ENCODE measurements at regions not wholly inside any gene's neighbourhood (a gene's known extent, or its start where the extent isn't known, plus 50 kb on each side); places are given as distances from the start of the nearest gene placed in this dataset.

- no peak for TF ChIP-seq POLR2A (IDR thresholded peaks at IDR 0.05; ENCODE audit: low read depth, low read length)
These were observed 153.8 kb upstream of the KLF3 start for GRCh38 chr4:38510201-38510600.

GRCh38 chr4:38511702-38512101 lies 152.3 kb upstream of the KLF3 start:
- FAIRE-seq, result no peak
- no peak for DNase-seq (ENCODE audit: insufficient read length, low spot score)
- no peak for TF ChIP-seq POLR2A (IDR thresholded peaks at IDR 0.05; ENCODE audit: low read depth, low read length)

More at GRCh38 chr4:38510201-38510600, 153.8 kb upstream of the KLF3 start:
- no peak for DNase-seq (ENCODE audit: insufficient read length, low spot score)
- FAIRE-seq, result no peak

DNA sequence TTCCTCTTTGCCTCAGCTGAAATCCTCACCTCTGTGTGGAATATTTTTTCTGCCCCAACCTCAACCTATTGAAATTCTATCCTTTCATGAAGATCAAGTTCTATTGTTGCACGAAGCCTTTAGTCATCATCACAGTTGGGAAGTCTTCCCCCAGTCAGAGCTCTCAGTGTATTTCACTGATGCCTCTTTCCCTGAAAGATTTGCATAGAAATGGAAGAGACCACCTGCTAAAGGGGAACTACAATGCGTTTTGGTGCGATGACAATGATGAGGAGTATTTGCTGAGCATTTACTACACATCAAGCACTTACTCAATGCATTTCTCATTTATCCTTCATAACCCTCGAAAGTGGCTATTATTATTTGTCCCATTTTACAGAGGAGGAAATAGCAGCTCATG lies 151.2 kb upstream of the KLF3 start:
- no peak for TF ChIP-seq POLR2A (IDR thresholded peaks at IDR 0.05; ENCODE audit: low read depth, low read length)
- DNase-seq (ENCODE audit: insufficient read length, low spot score) (no peak), FAIRE-seq (no peak)

DNA sequence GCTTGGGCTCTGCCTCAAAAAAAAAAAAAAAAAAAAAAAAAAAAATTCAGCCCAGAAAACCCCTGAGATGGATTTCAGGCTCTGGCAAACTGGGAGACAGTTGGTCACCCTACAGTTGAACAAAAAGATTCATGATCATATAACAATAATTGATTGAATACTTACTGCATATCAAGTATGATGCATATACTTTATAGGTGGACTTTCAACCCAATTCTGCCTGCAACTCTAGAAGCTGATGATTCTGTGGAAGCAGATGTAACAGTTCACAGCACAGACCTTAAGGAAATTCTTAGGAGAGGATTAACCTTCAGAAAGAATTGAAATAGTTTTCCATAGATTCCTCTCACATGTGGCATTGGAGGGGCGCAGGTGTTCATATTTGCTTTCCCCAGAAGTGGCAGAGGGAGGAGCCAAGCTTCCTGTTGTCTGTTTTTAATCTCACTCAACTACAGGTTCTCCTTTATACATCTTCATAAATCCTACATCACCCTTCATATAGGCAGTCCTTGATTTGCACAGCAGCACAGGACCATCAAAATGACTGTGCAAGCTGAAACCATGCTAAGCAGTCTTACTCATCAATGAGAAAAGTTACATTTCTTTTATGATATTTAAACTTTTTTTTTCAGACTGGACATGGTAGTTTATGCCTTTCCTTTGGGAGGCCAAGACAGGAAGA lies 149.4 kb upstream of the KLF3 start:
- DNase-seq (ENCODE audit: insufficient read length, low spot score), result no peak
- FAIRE-seq, result no peak
- TF ChIP-seq POLR2A (IDR thresholded peaks at IDR 0.05; ENCODE audit: low read depth, low read length), result no peak

GRCh38 chr4:38516190-38516589 lies 147.8 kb upstream of the KLF3 start:
- DNase-seq (ENCODE audit: insufficient read length, low spot score), result no peak
- TF ChIP-seq POLR2A (IDR thresholded peaks at IDR 0.05; ENCODE audit: low read depth, low read length), result no peak
- FAIRE-seq, result no peak

DNA sequence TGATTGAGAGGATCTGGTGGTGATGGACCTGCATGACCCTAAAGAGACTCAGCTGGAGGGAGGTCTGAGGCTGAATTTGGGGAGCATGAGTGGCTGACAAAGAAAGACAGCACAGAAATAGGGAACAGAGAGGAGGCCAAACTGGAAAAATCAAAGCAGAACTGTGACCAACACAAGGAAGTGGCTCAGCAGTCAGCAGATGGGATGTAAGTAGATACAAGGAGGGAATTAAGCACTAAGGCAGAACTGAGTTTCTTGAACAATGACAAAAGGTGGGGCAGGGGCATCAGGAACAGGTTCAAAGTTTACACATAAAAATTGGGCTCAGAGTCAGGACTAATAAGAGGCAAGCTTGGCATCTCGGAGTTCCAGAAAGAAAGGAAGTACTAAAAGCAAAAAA lies 144.3 kb upstream of the KLF3 start:
- FAIRE-seq (no peak), DNase-seq (ENCODE audit: insufficient read length, low spot score) (no peak)
- no peak for TF ChIP-seq POLR2A (IDR thresholded peaks at IDR 0.05; ENCODE audit: low read depth, low read length)

DNA sequence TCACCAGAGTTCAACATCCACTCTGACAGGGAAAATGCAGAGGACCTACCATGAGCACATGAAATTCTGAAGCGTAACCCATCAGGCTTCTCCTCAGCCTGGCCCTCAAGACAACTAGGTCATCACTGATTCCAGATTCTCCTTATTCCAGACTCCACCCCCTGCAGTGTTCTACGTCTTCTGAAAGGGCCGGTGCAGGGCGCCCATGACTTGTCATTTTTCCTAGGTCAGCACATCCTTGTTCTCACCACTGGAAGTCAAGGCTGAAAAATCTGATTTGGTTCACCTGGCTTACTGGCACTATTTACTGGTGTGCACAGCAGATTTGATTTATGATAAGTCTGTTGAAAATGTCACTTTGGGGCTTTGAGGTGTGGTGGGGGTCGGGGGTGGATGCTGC lies 140.9 kb upstream of the KLF3 start:
- no peak for TF ChIP-seq POLR2A (IDR thresholded peaks at IDR 0.05; ENCODE audit: low read depth, low read length)
- no peak for FAIRE-seq

DNA sequence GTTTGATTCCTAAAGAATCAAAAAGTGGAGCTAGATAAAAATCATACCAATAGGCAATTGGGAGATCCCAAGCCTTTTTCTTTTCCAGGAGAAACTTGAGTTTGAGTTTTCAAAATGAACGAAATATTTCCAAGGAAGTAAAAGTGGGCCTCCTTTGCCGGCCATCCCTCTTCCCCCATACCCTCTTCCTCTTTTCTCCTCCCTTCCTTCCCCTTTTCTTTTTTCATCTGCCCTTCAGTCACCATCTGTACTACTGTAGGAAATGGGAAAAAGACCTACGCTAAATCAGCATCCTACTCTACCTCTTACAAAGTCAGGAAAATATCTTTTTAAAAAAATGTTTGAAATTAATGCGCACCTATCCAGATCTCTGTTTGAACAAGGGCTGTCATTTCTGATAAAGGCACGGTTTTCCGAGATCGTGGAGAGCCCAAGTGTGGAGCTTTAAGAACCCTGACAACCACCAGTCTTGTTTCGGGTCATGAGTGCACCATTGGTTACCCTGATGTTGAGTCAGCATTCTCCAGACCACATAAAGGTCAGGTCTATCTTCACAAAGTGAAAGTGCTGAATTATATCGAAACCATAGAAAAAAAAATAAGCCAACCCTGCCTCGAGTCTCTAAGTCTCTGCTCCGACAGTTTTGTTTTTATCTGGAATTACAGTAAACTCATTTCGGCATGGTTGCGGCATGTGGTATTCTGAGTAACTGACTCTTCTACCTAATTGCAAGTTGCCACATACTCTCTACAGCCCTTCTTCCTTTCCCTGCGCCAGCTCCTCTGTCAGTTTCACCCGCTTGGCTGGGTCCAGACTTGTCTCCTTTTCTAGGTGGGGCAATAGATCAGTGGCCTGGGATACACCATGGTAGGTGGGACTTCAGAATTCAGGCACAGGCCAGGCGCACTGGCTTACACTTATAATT lies 140.2 kb upstream of the KLF3 start:
- DNase-seq (ENCODE audit: insufficient read length, low spot score) (no peak), FAIRE-seq (no peak)
- no peak for TF ChIP-seq POLR2A (IDR thresholded peaks at IDR 0.05; ENCODE audit: low read depth, low read length)

More for the DNA sequence above, 140.9 kb upstream of the KLF3 start:
- DNase-seq (ENCODE audit: insufficient read length, low spot score), result no peak

- DNase-seq (ENCODE audit: insufficient read length, low spot score) (no peak), FAIRE-seq (no peak)
- TF ChIP-seq POLR2A (IDR thresholded peaks at IDR 0.05; ENCODE audit: low read depth, low read length), result no peak
These were observed 137.6 kb upstream of the KLF3 start for GRCh38 chr4:38526412-38526811.

- no peak for FAIRE-seq
- TF ChIP-seq POLR2A (IDR thresholded peaks at IDR 0.05; ENCODE audit: low read depth, low read length), result no peak
- DNase-seq (ENCODE audit: insufficient read length, low spot score), result no peak
These were observed 134.5 kb upstream of the KLF3 start for GRCh38 chr4:38529189-38530115.

DNA sequence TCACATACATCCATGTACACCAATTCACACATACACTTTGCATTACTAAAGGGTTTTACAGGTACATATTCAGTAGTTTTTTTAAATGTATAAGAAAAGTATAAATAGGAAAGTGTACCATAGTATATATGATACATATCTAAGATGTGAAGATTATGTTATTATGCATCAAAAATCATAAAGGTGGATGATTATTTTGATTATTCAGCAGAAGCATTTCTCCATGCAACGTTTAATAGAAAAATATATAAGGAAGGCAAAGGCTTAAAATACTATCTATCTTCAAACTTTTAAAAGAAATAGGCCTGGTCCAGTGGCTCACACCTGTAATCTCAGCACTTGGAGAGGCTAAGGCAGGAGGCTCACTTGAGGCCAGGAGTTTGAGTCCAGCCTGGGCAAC lies 133.5 kb upstream of the KLF3 start:
- DNase-seq (ENCODE audit: insufficient read length, low spot score) (no peak), FAIRE-seq (no peak)
- TF ChIP-seq POLR2A (IDR thresholded peaks at IDR 0.05; ENCODE audit: low read depth, low read length), result no peak

GRCh38 chr4:38531141-38531727 lies 132.8 kb upstream of the KLF3 start:
- FAIRE-seq (no peak), DNase-seq (ENCODE audit: insufficient read length, low spot score) (no peak)
- TF ChIP-seq POLR2A (IDR thresholded peaks at IDR 0.05; ENCODE audit: low read depth, low read length), result no peak

DNA sequence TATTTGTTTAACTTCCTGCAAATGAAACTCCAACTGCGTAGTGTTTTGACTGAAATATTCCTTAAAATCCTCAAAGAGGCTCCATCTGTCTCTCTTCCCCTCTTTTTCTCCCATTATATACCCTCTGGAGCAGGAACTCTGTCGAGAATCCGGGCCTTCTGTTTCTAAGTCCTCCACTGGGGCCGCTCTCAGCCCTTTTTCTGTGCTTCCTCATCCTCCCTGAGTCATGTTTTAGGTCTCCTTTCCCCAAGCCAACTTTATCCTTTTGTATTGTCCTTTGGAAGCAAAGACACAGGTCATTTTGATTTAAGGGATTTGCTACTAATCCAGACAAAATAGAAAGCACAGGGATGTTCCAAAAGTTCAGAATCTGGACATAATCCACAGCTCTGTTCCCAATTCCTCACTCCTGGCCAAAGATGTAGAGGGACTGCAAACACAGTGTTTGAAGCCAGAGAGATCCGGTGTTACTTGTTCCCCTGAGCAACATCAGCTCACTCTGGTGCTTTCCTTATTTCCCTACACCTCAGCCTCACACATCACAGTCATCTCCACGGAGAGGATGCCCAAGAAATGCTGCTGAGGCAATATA lies 131.0 kb upstream of the KLF3 start:
- TF ChIP-seq POLR2A (IDR thresholded peaks at IDR 0.05; ENCODE audit: low read depth, low read length), result no peak
- no peak for DNase-seq (ENCODE audit: insufficient read length, low spot score)
- no peak for FAIRE-seq

All from H54 (cell line).